ENCODE measurements at regions not wholly inside any gene's neighbourhood (a gene's known extent, or its start where the extent isn't known, plus 50 kb on each side); places are given as distances from the start of the nearest gene placed in this dataset.
A peak's percentile ranks its signal among the peaks of the same experiment; 100 is the strongest.

DNA sequence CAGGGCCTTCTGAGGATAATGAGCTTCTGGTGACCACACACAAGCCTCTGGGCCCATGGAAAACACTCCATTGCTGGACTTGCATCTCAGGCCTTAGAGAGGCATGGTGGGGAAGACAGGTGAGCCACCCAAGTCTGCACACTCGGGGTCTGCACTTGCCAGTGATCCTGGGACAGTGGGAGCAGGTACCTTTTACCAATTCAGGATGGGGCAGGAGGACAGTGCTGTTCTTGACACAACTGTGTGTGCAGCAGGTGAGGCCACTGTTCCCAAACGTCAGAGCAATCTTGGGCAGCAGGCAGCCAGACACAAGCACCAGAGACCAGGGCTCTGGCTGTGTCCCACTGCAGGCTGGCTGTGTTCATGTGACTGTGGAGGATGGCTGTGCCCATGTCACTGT, 221.3 kb downstream of the ERMARD start:
- DNase-seq: no peak

DNA sequence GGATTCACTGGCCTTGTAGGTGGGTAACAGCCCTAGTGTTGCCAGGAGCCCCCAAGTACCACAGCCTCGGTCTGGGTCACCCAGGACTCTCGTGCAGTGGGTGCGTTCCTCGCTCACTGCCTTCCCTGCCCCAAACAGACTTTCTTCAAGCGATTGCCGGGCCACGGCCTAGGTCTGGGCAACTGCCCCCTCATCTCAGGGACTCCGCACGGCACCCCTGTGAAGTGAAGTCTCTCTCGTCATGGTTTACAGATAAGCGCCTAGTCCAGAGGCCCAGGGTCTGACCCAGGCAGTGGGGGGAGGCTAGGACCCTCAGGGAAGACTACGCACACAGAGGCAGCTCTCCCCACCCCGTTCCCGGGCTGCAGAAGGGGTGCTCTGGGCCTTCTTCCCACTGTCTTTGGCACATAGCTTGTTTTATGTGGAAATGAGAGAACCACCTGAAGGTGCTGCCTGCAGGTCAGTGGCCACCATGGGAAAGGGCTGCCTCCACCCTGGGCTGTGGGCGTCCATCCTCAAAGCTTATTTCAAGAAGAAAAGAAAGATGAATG, 220.8 kb downstream of the ERMARD start:
- no peak for DNase-seq

DNA sequence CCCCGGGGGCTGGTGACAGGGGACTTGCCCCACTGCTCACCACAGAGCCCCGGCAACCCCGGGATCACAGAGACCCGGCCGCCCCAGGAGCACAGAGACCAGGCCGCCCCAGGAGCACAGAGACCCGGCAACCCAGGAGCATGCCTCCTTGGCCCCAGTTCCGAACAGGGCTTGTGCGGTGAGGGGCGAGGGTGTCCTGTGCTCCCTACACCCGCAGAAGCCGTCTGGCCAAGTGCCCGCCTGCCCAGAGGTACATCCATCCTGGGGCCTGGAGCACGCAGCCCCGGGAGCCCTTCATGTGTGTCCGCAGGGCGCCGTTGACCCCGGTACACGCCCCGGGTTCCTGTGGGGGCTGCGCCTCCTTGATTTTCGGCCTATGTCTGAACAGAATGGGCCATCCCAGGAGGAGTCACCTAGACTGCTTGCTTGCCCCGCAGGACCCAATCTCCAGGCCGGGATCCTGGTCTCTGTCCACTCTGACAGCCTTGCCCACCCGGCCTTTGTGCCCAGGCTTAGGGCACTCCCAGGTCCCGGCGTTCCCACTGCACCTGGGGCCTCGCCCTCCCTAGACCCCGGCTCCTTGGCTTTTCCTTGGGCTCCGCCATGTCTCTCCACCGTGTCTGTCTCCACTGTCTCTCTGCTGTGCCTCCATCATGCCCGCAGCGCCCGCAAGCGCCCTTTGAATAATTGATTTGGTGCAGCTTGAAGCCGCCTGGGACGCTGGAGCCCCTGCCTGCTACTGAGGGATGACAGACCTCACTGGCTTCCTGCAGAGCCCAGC, 219.8 kb downstream of the ERMARD start:
- DNase-seq: no peak

DNA sequence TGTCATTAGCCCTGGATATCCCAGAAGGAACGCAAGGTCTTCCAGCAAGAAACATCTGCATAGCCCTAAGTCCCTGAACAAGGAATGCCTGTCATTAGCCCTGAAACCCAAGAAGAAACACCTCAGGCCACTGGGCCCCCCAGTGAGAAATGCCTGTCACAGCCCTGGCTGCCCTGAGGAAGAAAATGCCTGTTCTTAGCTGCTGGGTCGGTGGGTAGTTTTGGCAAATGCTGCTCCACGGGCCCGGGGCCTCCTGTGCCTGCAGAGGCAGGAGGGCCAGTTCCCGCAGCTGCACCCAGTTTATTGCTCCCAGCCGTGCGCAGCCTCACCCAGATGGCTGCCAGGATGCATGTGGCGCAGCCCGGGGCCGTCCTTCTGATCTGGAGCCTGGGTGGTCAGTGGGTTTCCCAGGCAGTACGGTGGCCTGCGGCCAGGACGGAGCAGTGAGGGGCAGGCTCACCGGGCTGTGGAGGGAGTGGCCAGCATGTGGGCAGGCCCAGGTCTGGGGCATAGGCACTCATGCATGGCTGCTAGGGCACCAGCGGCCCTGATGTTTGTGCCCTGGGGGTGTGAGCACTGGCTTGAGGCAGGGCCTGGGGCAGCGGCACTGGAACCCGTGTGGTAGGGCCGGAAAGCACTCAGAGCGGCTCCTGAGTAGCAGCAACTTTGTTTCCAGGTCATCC, 219.0 kb downstream of the ERMARD start:
- DNase-seq: no peak

DNA sequence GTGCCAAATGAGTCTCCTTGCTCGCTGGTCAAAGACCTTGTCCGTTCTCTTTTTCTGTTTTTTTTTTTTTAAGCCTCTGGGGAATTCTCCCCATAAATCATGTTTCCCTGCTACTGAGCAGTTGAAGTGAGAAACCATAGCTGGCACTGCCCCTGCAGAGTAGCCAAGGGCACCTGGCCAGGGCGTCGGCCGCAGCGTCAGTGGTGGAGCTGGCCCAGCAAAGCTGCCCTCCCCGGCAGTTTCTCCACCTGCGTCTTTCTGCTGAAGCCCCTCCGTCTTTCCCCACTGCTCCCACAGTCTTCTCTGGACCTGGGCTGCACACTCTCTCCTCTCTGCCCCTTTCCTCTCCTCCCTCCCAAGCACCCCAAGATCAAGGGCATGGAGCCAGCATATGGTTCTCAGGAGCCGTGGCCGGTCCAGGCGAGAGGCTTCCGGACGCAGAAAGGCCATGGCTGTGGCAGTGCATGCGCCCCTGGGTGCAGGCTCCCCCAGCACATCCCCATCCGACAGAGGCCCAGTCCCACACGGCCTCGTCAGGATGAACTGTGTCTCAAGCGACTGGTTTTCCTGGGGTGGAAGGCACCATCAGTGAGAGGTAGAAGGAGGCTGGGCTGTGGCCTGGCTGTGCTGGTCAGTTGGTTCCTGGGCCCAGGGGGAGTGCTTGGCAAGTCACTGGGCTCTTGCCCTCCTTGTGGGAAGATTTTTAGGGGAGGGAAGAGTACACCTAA, 218.1 kb downstream of the ERMARD start:
- DNase-seq: no peak

DNA sequence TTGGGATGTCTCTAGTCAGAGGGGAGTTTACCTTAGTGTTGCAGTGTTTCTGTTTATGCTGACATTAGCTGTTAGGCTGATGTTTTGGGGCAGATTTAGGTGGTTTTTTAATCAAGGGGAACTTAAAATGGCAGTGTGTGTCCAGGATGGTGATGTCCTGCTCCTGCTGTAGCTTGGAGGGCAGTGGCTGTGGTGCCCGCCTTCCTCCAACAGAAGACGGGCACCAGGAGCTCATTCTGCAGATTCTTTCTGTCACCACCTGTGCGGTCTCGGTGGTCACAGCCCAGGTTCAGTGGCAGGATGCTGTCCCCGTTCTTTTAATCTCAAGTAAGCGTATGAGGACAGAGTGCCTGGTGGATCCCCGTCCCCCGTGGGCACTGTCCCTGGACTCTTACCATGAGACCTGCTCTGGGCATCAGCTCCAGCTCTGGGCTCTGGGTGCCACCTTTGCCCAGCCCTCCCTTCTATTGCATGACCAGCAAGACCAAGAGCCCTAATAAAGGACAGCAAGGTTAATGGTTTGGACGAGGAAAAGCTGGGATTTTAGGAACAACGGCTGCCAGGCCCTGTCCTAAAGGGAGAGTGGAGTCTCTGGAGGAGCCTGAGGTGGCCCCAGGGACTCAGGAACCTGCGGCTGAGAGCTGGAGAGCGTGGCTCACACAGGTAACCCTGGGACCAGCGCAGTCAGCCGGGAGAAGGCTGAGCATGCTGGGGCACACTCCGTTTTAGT, 217.3 kb downstream of the ERMARD start:
- no peak for DNase-seq

DNA sequence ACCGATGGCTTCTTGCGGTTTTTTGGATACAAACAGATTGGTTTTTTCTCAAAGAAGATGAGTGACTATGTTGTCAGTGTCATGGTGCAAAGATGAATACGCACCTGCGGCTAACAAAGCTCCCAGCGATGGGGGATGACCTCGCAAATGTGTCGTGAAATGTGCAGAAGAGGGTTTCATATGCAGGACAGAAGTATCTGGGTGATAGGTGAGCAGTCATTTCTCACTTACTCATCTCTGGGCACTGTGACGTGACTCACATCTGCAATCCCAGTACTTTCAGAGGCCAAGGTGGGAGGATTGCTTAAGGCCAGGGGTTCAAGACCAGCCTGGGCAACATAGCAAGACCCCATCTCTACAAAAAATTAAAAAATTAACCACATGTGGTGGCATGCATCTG, 216.3 kb downstream of the ERMARD start:
- no peak for DNase-seq

DNA sequence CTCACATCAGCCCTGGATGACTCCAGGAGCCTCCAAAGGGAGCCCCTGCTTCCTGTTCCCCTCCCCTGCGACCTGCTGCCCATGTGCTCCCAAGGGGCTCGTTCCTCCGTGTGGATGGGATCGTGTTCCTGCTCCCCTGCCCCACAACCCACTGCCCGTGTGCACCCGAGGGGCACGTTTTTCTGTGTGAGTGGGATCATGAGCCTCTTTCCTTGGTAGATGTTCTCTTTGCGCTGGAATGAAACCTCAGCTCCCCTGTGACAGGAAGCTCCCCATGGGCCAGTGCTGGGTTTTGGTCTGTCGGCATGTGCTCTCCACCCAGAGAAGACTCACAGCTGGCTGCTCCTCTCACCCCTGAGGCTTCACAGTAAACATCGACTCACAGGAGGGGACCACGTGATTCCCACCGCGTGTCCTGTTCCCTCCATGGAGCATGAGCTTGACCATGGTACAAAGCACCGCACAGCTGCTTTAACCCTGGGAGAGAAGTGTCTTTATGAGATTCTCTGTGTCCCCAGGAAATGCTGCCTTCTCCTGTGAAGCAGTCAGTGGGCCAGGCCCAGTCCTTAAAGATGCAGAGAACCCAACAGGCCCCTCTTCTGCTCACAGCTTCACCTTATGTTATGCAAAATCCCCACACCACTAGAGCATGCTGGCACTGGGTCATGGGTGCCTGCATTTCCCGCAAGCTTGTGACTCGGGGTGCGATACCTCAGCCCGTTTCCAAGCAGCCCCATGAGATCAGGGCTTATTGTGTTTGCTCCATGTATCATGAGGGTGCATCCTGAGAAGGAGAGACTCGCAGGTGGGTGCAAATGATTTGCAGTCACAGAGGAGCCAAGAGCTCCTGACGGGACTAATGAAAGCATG, 215.1 kb downstream of the ERMARD start:
- DNase-seq: no peak

DNA sequence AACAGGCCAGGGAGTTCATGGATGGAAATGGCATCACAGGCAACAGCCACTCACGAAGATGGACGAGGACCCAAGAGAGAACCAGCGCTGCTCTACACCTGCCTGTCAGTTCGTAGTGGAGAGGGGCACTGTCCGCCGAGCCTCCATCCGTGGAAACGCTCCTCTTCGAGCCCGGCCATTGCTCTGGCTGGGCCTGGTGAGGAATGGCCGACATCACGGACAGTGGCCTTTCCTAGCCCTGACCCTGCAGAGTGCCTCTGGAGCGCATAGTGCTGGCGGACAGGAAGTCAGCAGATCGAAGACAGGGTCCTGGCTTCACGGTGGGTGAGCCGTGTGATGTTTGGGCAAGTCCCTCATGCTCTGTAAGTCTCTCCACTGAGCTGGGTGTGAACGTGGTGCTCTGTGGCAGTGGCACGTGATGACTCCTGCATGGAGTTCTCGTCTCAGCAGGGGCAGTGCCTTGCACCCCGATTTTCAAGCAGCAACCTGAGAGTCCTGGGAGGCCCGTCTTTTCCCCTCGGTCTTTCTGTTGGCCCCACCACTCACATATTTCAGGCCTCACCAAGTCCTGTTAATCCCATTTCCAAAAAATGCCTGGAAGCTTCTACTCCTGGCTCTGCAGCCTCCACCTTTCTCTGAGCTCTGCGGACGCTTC, 214.4 kb downstream of the ERMARD start:
- no peak for DNase-seq

DNA sequence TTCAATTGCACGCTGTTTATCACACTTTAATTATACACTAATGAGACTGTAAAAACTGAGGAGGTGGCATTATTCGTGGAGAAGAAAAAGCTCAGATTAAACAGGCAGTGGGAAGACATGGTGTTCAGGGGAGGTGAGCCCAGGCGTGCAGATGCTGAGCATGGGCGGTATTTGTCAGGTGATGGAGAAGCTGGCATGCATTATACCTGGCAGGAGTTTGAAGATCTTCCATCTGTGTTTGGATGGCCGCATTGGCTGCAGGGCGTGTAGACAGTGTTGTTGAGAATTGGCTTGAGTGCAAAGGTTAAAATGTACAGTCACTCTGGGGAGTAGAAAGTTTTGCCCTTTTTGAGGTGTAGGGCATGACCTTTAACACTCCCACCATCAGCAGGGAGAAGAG, 213.8 kb downstream of the ERMARD start:
- no peak for DNase-seq

DNA sequence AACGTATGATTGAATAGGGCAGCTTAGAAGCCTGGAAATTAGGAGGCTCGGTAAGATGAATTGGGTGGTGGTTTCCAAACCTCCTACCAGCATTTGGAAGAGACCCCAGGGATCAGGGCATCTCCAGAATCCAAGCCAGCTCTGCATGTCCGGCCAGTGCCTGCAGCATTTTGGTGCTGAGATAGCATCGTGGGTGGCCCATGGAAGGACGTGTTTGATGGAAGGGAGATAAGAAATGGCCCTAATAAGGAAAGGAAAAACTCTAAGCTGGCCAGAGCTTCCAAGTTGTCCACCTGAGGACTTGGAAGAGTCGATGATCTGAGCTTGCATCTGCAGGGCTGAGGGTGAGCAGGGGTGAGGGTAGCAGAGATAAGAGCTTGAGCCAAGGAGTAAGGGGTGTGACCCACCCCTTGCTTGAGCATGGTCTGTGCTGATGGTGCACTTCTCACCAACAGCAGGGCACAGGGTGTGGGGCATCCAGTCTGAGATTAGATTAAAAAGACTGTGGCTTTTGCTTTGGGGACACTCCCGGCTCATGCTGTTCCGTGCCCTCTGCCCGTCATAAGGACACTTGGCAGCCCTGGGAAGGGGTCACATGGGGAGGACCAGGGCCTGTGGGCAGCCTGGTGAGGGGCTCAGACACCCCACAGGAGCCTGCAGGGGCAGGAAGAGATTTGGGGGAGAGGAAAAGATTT, 213.2 kb downstream of the ERMARD start:
- DNase-seq: no peak

DNA sequence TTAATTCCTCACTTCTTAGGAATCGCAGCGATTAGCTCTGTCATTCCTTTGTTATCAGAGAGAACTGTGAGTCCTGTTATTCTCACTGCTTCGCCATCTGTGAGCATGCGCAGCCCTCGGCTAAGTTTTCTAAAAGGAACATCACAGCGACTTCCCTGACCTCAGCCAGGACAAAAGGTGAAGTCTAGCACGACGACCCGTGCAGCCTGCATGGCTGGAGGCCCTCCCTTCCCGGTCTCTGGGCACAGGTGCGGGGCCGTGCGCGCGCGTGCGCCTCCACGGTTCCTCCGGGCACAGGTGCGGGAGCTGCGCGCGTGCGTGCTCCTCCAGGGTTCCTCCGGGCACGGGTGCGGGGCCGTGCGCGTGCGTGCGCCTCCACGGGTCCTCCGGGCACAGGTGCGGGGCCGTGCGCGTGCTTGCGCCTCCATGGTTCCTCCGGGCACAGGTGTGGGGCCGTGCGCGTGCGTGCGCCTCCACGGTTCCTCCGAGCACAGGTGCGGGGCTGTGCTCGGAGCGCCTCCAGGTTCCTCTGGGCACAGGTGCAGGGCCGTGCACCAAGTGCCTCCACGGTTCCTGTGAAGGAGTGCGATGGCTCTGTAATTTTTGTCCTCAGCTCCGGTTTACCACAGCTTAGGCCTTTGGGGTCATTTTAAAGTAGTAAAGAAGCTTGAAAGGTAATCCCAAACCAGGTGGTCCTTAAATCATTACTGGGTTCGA, 212.3 kb downstream of the ERMARD start:
- no peak for DNase-seq

DNA sequence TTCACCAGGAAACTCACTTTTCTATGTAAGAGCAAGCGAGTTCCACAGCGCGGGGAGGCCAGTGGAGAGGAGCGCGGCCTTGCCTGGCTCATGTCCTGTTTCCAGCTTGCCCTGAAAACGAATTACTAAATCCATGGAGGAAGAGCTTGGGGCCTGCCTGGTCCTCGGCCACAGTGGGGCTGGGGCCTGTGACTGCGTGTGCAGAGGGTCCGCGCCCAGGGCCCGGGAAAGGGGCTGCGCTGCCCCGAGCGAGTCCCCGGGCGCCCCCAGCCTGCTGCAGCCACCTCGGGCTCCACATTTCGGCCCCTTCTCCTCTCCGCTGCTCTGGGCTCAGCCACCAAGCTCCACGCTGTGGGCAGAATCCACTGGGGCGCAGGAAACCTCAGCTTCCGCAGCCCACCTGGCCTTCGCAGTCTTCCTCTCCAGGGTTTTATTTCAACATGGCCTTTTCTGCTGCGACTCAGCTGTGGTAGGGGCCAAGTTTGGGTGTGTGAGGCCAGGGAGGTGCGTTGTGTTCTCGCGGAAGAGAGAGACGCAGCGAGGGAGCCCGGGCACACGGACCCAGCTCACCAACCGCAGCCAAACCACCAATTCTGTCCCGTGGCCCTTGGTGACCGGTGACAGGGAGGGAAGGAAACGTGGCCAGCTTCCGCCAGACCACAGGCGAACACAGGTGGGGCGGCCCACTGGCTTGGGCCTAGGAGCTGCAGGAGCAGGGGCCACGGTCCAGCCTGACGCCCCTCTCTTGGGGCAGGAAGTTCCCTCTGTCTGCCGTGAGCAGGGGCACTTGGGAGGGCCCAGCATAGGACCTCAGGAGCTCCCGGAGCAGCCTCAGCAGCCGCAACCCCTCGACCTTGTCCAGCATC, 211.4 kb downstream of the ERMARD start:
- DNase-seq: no peak

DNA sequence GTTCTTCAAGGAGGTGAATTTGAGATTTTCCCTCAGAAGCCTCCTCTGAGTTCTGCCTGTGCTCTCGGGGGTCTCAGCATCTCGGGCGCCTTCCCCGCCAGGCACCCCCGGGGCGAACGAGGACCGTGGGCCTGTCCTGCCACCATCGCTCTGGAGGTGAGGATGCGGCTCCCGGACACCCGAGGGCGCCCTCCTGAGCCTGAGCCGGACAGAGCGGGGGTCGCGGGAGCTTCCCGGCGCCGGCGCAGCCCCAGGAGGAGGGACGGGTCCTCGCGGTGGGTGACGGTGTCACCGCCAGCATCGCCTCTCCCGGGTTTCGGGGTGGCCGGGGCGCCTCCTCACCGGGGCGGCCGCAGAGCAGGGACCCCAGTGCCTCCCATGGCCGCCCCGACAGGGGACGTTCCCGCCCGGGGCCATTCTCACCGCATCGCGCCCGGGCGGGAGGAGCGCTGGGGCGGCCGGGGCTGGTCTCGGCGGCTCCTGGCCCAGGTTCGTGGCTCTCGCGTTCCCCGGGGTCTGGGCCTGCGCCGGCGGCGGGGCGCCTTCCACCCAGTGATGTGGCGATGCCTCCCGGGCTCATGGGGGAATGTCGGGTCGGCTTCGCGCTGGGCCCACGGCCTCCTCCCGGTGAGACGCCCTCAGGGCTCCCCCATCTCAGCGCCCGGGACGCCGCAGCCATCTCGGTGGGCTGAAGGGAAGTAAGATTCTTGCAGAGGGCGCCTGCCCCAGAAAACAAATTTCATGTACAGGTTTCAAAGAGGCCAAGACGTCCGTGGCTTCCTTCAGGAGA, 210.5 kb downstream of the ERMARD start:
- no peak for DNase-seq

DNA sequence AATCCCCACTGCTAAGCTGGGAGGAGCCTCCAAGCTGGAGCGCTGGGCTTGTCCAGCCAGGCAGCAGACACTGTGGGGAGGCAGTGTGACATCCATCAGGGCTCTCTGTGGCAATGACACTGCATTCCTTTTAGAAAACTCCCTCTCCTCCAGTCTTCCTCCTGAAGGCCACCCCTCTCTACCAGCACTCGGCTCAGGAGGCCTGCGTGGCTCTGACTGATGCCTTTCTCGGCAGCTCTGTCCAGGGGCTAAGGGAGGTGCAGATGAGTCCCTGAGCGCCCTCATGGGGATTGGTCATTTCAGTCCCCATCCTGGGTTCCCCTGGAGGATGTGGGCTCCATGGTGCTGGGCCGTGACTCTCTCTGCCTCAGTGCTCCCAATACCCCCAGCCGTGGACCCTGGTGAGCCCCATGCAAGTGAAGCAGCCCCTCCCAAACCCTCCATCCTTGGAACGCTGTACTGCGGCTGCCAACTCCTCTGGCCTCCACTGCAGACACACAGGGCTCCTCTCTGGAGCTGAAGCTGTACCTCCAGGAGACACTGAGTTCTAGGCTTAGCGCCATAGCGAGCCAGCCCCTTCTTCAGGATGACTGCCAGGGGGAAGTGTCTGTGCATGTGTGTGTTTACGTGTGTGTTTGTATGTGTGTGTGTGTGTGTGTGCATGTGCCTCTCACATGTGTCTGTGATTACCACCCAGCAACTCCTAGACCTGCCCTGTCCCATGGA, 209.6 kb downstream of the ERMARD start:
- peak; percentile 80 for DNase-seq

DNA sequence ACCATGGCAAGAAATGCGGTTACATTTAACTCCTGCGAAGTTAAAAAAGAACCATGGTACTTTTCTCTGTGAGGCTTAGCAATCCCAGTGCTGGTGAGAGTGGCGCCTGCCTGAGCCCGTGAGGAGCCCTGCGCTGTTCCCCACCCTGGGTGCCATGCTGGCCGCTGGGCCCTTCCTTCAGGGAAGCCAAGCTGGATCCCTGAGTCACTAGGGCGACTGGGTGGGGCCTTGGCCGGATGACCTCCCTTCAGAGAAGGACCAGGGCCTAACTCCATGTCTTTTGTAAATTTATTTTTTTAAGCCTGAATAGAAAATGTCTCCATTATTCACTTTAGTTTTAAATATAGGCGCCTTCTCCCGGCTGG, 209.1 kb downstream of the ERMARD start:
- peak; percentile 80 for DNase-seq

DNA sequence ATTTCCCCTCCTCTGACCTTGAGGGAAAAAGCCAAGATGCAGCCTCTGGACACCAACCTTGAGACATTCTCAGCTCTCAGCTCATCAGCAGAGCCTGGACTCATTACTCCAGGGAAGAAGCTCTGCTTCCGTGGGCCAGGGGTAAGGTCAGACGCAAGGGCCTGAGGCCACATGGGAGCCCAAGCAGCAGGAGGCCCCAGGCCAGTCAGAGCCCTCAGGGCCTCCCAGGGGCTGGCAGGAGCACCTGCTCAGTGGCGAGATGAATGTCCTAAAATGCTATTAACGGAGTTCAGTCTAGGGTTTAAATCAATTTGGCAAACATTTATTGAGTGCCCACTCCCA, 208.6 kb downstream of the ERMARD start:
- peak; percentile 94 for DNase-seq
